GM19240 (cell line): ENCODE measurements at regions not wholly inside any gene's neighbourhood (a gene's known extent, or its start where the extent isn't known, plus 50 kb on each side); places are given as distances from the start of the nearest gene placed in this dataset.

Experiments used
- DNase-seq: peaks from one replicate; pipeline ENCODE4 v3.0.0; 2011; ENCODE audit warnings: low spot score; ENCODE audit not compliant: insufficient read length

DNA sequence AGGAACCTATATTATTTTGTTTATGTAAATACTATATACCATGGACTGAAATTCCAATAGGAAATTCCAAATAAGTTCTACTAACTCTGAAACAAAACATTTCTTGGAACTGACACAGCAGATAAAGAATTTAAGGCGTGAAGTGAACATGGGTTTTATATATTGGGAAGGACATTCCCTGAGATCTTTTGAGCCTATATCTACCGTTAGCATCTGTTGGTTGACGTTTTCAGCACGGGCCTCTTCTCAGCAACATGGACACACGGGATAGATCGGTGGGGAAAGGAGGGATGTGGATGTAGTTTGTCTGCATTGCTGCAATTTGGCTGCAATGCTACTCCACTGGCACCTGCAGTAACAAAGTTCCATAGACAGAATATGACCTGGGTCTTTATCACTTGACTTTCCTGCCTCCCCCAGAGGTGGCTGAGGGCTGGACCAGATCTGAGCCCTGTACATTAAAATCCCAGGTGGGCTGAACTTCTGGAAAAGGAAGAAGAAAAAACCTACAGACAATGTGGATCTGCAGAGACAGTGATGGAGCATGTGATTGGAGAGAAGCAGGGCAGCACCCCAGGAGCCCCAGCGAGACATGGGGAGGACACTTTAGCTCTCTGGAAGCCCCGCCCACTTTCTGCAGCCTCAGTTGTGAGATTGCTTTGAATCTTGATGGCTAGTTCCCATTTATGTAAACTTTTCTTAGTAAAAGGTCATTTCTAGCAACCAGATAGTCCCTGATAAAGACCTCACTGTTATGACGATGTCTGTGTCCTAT lies 91.2 kb upstream of the CPEB4 start:
- DNase-seq: no peak

DNA sequence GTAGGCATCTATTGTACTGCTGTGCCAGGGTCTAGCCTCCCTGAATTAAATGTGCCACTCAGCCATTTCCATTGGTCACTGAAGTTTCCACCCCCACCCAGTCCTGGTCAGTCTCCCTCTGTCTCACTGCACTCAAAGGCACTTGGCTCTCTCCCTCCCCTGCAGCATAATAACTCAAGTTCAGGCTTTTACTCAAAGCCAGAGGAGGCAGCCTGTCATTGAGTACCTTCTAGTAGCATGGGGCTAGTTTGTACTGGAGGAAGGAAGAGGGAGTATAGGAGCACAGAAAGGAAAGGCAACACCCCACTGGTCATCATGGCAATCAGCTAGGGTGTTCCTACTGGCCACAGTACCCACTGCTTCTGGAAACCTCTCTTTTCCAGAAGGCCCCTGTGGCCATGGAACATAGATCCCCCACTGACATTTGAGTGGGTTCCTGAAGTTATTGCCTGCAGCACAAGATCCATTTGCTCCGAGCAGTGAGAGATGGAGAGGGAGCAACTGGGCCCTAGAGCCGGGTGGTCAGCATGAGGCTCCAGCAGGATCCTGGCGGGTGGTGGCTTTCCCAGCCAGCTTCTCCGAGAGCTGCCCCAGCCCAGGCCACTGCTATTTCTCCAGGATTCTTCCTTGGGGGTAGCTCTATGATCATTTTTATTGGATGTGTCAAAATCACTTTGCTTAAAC lies 89.9 kb upstream of the CPEB4 start:
- DNase-seq: no peak

DNA sequence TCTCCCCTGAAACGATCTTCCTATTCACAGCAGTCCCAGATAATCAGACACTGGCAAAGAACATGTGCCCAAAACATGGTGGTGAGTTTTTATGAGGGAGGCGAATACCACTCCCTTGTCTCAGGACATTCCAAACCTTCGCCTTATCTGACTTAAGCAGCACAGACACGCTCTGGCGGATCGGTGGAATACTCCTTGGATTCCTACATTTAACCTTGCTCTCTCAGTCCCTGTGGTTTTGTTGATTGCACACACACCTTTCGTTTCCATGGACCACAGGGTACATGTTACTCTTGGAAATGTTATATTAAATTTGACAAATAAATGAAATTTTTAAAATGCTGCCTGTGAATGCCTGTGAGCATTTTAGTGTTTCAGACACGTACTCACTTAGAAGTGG lies 87.8 kb upstream of the CPEB4 start:
- DNase-seq: no peak

DNA sequence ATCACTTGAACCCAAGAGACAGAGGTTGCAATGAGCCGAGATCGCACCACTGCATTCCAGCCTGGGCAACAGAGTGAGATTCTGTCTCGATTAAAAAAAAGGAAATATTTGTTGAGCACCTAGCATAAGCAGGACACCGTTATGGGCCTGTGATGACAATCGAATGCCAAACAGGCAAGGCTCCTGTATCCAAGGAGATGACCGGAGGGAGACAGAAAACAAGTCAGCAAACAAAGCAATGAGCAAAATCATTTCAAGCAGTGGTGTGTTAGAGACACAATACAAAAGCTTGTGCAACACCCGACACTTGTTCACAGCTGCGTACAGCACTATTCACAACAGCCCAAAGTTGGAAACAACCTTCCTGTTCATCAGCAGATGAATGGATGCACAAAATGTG lies 87.1 kb upstream of the CPEB4 start:
- no peak for DNase-seq

DNA sequence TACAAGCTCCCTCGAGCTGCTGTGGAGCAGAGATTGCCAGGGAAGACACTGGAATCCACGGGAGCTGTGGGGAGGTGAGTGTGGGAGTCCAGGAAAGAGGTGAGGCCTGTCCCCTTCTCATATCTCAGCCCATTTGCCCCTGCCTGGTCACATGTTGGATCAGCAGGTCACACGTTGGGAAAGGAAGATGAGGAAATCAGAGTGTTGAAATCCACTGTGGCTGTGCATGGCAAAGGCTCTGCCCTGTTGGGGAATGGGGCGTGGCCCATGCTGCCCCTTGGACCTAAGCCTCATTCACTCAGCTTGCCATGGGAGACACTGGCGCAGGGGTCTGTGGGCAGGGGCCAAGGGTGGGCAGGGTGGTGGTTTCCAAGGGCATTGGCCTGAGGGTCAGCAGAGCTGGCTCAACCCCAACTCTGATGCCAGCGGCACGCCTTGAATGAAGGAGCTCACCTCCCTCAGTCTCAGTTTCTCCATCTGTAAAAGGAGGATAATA lies 85.4 kb upstream of the CPEB4 start:
- no peak for DNase-seq

DNA sequence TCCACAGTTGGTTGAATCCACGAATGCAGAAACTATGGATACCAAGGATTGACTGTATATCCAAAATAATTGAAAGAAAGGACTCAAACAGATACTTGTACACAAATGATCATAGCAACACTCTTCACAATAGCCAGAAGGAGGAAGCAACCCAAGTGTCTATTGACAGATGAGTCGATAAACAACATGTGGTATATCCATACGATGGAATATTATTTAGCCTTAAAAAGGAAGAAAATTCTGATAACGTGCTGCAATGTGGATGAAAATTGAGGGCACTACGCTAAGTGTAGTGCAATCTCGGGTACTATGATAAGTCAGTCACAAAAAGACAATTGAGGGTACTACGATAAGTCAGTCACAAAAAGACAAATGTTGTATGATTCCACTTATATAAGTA lies 83.6 kb upstream of the CPEB4 start:
- DNase-seq: no peak

DNA sequence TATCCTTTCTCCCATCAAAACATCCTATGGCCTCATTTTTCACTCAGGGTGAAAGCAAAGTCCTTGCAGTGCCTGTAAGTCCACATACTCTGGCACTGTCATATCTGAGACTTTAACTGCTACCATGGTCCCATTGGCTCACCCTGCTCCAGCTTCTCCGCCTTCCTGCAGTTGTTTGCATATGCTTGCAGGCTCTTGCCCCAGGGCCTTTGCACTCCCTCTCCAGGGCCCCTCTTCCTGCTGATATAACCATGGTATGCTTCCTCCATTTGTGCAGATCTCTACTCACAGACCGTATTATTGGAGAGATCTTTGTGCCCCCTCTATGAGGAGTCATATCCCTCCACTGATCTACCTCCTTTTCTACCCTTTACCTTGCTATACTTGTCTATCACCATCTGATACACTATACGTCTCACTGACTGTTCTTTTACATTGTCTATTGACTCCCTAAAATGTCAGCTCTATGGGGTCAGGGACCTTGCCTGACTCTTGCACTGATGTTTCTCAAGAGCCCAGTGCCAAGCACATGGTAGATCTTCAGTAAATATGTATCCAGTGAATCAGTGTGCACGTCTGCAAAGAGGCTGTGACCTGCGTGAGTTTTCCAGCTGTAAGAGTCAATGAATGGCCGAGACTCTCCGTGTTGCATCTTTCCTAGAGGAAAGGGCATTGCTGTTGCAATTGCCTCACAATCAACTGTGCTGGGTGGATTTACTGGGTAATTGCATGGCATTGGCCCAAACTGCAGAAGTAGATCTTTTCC lies 81.7 kb upstream of the CPEB4 start:
- DNase-seq: no peak

DNA sequence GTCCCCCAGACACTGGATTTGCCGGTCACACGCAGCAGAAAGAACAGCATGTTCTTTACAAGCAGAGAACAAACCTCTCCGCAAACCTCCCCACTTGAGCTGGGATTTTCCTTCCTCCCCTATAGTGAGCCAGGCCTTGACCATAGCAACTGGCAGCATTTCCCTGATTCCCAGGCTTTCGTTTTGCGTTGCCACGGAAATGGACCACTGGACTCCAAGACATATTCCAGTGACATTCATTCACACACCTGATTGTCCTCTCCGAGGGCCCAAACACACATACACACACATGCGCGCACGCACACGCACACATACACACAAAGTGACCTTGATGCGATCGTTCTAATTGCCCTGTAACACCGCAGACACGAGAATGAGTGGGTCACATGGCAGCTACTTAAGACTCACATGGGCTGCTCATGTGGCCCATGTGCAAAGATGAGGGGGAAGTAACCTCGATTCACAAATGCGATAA lies 80.9 kb upstream of the CPEB4 start:
- DNase-seq: no peak

DNA sequence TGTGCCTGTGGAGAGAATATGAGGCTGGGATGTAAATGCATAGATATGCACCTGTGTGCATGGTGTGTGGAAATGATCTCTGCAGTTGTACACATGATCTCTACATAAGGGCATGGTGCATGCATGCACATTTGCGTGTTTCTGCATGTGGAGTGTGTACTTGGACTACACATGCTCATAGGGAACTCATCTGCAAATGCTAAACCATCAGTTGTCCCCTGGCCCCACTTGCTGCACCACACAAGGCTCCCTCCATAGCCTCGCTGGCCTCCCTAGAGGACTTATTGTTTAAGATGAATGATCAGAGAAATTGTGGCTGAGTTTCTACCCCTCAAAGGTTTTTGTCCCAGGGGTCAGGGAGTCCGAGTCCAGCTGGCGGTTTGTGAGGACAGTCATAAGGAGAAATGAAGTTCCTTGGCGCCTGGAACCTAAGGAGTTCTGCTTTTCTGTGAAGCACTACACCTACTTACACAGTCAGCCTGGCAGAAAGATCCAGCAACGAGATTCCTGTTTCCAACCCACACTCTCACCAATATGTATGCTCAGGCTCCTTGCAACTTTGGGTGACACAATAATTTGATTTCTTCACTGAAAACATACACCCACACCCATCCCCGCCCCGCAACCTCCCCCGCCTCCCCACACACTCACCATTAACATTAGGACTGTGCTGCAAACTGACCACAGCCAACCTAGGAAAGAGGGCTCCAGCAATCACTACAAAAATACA lies 79.9 kb upstream of the CPEB4 start:
- DNase-seq: no peak

DNA sequence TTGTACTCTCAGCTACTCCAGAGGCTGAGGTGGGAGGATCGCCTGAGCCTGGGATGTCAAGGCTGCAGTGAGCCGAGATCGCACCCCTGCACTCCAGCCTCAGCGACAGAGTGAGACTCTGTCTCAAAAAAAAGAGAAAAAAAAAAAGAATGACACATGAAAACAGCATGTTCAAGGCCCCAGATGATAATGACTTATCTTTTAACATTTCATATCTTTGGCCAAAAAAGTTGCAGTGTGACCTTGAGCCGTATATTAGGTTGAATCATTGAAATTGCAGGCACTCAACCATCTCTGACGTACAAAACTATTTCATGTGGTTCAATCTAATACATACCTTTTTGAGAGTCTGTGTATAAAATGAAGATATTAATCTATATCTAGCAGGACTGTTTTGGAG lies 79.1 kb upstream of the CPEB4 start:
- no peak for DNase-seq

DNA sequence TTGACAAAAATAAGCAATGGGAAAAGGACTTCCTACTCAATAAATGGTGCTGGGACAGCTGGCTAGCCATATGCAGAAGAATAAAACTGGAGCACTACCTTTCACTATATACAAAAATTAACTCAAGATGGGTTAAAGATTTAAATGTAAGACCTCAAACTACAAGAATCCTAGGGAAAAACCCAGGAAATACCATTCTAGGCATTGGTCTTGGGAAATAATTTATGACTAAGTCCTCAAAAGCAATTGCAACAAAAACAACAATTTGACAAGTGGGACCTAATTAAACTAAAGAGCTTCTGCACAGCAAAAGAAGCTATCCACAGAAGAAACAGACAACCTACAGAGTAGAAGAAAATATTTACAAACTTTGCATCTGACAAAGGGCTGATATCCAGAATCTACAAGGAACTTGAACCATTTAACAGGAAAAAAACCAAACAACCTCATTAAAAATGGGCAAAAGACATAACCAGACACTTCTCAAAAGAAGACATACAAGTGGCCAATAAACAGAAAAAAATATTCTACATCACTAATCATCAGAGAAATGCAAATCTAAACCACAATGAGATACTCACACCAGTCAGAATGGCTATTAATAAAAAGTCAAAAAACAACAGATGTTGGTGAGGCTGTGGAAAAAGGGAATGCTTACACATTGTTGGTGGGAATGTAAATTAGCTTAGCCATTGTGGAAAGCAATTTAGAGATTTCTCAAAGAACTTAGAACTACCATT lies 75.2 kb upstream of the CPEB4 start:
- no peak for DNase-seq

DNA sequence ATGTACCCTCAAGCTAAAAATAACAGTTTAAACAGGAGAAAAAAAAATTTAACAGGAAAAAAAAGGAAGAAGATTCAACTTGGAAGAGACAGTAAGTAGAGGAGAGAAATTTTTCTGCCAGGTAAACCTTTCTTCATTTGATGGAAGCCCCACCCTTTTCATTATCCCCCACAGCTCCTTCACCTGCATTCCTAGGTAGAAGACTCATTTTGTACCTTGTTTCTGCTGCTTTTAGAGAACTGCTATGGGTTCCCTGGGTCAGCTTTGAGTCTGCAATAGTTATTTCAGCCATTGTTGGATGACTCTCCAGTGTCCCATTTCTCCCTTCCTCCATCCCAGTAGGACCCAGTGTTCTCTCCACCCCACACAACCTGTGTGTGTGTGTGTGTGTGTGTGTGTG lies 74.1 kb upstream of the CPEB4 start:
- no peak for DNase-seq

DNA sequence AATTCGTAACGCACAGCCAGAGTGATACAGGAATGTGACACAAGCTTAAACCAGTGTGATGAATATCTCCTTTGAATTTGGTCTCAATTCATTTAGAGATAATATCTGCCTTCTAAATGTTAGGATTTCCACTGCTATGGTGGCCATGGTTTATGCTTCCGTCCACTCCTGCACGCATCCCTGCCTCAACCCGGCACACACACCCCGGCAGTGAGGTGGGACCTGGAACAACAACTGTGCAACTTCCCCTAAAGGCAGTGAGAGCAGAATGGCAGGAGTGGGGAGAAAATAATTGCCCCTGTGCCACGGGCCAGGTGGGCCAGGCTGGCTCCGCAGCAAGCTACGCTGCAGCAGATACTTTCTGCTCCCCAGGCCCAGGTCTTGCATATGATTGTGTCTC lies 72.6 kb upstream of the CPEB4 start:
- no peak for DNase-seq

DNA sequence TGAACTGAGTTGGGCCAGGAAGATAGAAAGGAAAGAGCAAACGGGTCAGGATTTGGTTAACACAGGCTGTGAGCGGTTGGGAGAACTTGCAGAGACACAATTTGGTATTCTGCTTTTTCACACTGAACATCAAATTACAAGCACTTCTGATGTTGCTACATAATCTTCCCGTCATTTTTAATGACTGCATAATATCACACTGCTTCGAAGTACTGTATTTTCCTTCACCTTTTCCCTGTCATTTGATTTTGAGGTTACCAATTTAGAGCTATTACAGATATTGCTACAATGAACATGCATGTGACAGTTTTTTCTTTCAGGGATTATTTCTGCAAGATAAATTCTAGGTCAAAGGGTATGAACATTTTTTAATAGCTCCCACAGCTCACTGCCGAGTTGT lies 71.4 kb upstream of the CPEB4 start:
- no peak for DNase-seq

DNA sequence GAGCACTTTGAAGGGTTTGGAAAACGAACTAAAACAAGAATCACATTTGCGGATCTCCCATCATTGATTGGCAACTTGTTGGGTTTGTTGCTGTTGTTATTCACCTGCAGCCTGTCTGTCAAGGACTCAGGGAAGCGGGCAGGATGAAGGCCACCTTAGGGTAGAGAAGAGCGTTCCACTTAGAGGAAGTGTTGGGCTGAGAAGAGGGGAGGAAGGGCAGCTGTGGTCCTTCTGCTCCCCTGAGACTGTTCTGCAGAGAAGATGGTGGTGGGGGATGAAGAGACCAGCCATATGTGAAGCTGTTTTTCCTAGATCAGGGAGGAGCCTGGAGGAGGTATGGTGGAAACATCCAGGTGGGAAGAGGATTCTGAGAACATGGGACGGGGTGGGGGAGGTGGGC lies 70.6 kb upstream of the CPEB4 start:
- DNase-seq: no peak

DNA sequence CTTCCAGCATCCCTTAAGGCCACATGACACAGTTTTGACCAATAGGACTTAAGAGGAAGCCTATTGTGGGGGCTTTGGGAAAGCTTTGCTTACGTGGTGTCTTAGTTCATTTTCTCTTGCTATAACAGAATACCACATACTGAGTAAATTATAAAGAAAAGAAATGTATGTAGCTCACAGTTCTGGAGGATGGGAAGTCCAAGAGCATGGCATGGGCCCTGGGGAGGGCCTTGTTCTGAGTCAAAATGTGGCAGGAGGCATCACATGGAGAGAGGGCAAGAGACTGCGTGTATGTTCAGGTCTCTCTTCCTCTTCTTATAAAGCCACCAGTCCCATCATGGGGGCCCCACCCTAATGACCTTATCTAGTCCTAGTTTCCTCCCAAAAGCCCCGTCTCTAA lies 68.6 kb upstream of the CPEB4 start:
- no peak for DNase-seq

DNA sequence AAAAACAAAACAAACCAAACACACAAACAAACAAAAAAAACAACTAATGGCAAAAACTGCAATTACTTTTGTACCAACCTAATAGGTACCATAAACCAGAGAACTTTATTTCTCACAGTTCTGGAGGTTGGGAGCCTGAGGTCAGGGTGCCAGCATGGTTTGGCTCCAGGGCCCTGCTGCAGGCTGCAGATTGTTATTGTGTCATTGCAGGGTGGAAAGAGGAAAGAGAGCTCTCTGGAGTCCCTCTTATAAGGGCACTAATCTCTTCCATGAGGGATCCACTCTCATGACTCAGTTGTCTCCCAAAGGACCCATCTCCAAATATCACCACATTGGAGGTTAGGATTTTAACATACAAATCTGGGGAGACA lies 64.9 kb upstream of the CPEB4 start:
- no peak for DNase-seq

DNA sequence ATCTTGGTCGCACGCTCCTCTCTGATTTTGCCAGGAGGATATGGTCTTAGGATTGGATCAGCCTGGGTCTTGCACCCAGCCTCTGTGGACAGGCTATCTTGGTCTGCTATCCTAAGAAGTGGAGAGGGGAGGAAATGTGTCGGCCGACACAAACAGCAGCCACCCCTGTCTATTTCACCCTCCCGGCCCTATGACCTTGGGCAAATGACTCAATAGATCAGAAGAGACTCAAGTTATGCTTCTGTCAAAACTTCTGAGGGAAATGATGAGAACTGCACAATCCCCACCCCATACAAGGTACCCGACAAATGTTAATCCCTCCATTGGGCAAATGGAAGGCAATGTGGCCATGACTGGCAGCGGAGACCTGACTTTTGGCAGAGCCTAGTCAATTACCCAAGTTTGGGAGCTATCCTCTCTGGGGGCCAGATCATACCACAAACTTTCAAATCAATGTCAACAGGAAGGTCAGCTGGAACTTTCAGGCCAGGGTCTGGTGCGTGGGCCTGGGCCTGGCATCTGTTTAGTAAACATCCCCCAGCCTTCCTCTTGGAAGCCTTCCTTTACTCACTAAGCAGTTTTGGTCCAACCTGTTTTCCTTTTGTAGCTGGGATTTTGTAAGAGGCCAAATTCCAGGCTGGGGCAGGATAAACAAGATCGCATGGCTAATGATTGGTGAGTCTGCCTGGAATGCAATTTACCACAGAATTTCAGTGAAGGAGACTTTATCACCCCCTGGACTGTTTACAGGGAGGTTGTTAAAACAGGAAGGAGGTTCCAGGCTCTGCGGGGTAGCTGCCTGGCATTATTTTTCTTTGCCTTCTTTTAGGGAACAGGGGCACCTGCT lies 64.2 kb upstream of the CPEB4 start:
- DNase-seq: no peak

DNA sequence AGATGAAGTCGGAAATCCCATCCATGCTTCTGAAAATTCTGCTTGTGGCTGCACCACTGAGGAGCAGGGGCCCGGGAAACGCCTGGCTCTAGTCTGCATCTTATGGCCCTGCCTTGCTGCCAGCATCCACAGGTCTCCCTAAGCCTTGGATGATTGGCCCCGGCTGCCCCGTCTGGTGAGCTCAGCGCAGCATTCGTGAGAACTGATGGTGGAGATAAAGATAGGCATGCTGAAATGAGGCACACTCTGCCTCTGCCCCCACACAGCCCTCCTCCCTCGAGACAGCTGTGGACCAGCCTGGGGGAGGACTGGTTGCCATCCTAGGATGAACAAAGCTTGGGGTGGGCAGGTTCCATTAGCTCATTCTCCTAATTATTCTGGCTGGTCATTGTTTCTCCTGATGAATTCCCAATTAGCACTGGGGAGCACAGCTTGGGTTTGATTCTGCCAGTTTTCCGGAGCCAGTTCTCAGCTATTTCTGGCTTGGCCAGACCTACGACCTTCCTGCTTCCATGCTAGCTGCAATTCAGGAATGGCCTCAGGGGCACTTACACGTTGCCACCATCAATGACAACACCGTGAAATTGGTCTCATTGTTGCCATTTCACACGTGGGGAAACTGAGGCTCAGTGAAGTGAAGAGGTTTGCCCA lies 62.8 kb upstream of the CPEB4 start:
- no peak for DNase-seq

DNA sequence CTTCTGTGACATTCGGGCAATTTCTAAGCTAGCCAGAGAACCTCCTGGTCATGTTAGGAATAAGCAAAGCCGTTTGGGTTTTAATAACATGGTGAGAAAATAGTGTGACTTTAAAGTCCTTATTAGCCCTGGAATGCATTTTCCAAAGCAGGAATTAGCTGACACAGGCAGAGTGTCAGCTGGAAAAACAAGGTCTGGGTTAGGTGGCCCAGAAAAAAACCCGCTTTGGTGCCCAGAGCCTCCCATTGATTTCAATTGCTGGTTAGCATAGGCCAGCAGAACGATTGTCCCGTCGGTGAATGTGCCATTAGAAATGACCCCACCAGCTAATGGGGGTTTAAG lies 62.1 kb upstream of the CPEB4 start:
- no peak for DNase-seq
